Right hindlimb (tissue), 1 donor: ENCODE measurements at regions not wholly inside any gene's neighbourhood (a gene's known extent, or its start where the extent isn't known, plus 50 kb on each side); places are given as distances from the start of the nearest gene placed in this dataset.
"Not testable (repeated sequence)": the region's sequence is repeated elsewhere in the genome, so short reads cannot be mapped to it uniquely, and the experiment has no call there.

Experiments
- DNase-seq: peaks from one replicate; pipeline ENCODE4 v3.0.0-alpha.2; 2018

- no peak for DNase-seq
Observed at GRCh38 chr5:8828596-8829322, 717.1 kb downstream of the SEMA5A start.

- DNase-seq, result no peak
Observed at GRCh38 chr5:8829323-8830029, 716.4 kb downstream of the SEMA5A start.

GRCh38 chr5:8831251-8831650 lies 714.6 kb downstream of the SEMA5A start:
- no peak for DNase-seq

- no peak for DNase-seq
Observed at GRCh38 chr5:8831854-8832253, 714.0 kb downstream of the SEMA5A start.

- no peak for DNase-seq
Observed at GRCh38 chr5:8839361-8840055, 706.4 kb downstream of the SEMA5A start.

GRCh38 chr5:8840237-8840636 lies 705.6 kb downstream of the SEMA5A start:
- no peak for DNase-seq

- DNase-seq, result not testable (repeated sequence)
Observed at GRCh38 chr5:8840746-8841145, 705.1 kb downstream of the SEMA5A start.

- DNase-seq, result no peak
Observed at GRCh38 chr5:8842971-8843551, 702.8 kb downstream of the SEMA5A start.

GRCh38 chr5:8843771-8844170 lies 702.1 kb downstream of the SEMA5A start:
- DNase-seq, result no peak

- no peak for DNase-seq
Observed at GRCh38 chr5:8844206-8844605, 701.7 kb downstream of the SEMA5A start.

- DNase-seq, result no peak
Observed at GRCh38 chr5:8844847-8845246, 701.0 kb downstream of the SEMA5A start.

- DNase-seq, result no peak
Observed at GRCh38 chr5:8845296-8845695, 700.6 kb downstream of the SEMA5A start.

GRCh38 chr5:8848366-8848765 lies 697.5 kb downstream of the SEMA5A start:
- DNase-seq, result no peak

- no peak for DNase-seq
Observed at GRCh38 chr5:8848997-8849594, 696.8 kb downstream of the SEMA5A start.

GRCh38 chr5:8851101-8851500 lies 694.8 kb downstream of the SEMA5A start:
- DNase-seq, result no peak

- no peak for DNase-seq
Observed at GRCh38 chr5:8857051-8857450, 688.8 kb downstream of the SEMA5A start.

- DNase-seq, result no peak
Observed at GRCh38 chr5:8861764-8862163, 684.1 kb downstream of the SEMA5A start.

- no peak for DNase-seq
Observed at GRCh38 chr5:8864053-8864452, 681.8 kb downstream of the SEMA5A start.

GRCh38 chr5:8865266-8865665 lies 680.6 kb downstream of the SEMA5A start:
- no peak for DNase-seq

GRCh38 chr5:8865686-8866374 lies 680.0 kb downstream of the SEMA5A start:
- no peak for DNase-seq

GRCh38 chr5:8868283-8868682 lies 677.6 kb downstream of the SEMA5A start:
- DNase-seq, result no peak

GRCh38 chr5:8869932-8870331 lies 675.9 kb downstream of the SEMA5A start:
- DNase-seq, result no peak
